Erythroblast (primary cell): ENCODE measurements at regions not wholly inside any gene's neighbourhood (a gene's known extent, or its start where the extent isn't known, plus 50 kb on each side); places are given as distances from the start of the nearest gene placed in this dataset.

Experiments
- GATA1 ChIP-seq: IDR thresholded peaks from 2 replicates; pipeline ENCODE4 v1.6.1; 2011; ENCODE audit warnings: low read depth, mild to moderate bottlenecking, control low read depth, low read length, moderate library complexity
- POLR2A ChIP-seq: IDR thresholded peaks from 2 replicates; pipeline ENCODE4 v1.6.1; 2011; ENCODE audit warnings: mild to moderate bottlenecking, low read length

DNA sequence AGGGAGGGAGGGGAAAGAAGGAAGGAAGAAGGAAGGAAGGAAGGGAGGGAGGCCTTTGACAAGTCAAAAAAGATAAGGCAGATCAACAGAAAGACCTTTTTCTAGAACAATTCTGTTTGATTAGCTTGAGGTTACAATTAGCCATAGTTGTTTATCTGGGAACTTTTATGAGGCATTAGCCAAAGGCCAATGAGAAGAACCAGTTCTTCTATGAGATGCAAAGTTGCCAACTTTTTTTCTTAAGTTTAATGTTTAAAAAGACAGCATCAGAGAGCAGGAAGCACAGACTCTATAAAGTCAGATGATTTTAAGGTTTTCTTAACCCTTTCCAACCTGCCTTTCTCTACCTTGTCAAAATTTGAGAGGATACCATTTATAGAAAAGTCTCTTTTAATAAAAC lies 301.3 kb upstream of the NR2F2 start:
- TF ChIP-seq POLR2A, result no peak
- no peak for TF ChIP-seq GATA1
